Neuronal stem cell (in vitro differentiated cells): ENCODE measurements at regions not wholly inside any gene's neighbourhood (a gene's known extent, or its start where the extent isn't known, plus 50 kb on each side); places are given as distances from the start of the nearest gene placed in this dataset.
"Not testable (repeated sequence)": the region's sequence is repeated elsewhere in the genome, so short reads cannot be mapped to it uniquely, and the experiment has no call there.

ENCODE experiments used
- DNase-seq: peaks from one replicate; pipeline ENCODE4 v3.0.0-alpha.2; 2013; ENCODE audit warnings: low spot score
- H2AFZ ChIP-seq: one replicate; pipeline ENCODE4 v1.6.1; 2013; ENCODE audit warnings: mild to moderate bottlenecking, low read length, inconsistent platforms
- H2AK5ac ChIP-seq: 2 replicates; pipeline ENCODE4 v1.6.1; 2013; ENCODE audit warnings: low read depth, mild to moderate bottlenecking, inconsistent platforms, low read length, moderate library complexity, mixed read lengths
- H2BK120ac ChIP-seq: 2 replicates; pipeline ENCODE4 v1.6.1; 2013; ENCODE audit warnings: low read depth, mild to moderate bottlenecking, inconsistent platforms, low read length, moderate library complexity, mixed read lengths
- H2BK12ac ChIP-seq: one replicate; pipeline ENCODE4 v1.6.1; 2013; ENCODE audit warnings: low read length, inconsistent platforms
- H2BK15ac ChIP-seq: 2 replicates; pipeline ENCODE4 v1.6.1; 2013; ENCODE audit warnings: mild to moderate bottlenecking, low read length, inconsistent platforms, mixed read lengths
- H2BK5ac ChIP-seq: one replicate; pipeline ENCODE4 v1.6.1; 2013; ENCODE audit warnings: inconsistent platforms, mild to moderate bottlenecking, low read length, moderate library complexity
- H3K14ac ChIP-seq: one replicate; pipeline ENCODE4 v1.6.1; 2013; ENCODE audit warnings: low read length, inconsistent platforms
- H3K18ac ChIP-seq: 2 replicates; pipeline ENCODE4 v1.6.1; 2013; ENCODE audit warnings: low read length, inconsistent platforms
- H3K23ac ChIP-seq: 2 replicates; pipeline ENCODE4 v1.6.1; 2013; ENCODE audit warnings: low read depth, mild to moderate bottlenecking, mixed read lengths, low read length, inconsistent platforms; ENCODE audit not compliant: poor library complexity
- H3K27ac ChIP-seq: replicated peaks from 3 replicates; pipeline ENCODE4 v1.5.1; 2013; ENCODE audit warnings: low read length, inconsistent platforms
- H3K27me3 ChIP-seq, 3 experiments: 2 replicates each; pipeline ENCODE4 v1.6.1; 2013; ENCODE audit warnings: low read length in 3 of 3, mild to moderate bottlenecking in 2 of 3, inconsistent platforms in 1 of 3, low read depth in 1 of 3, mixed read lengths in 1 of 3, moderate library complexity in 1 of 3; ENCODE audit not compliant: control insufficient read depth in 3 of 3, insufficient read depth in 3 of 3
- H3K36me3 ChIP-seq, 2 donors: replicated peaks in 1 of 2; 2 replicates each; pipeline ENCODE4 v1.6.1; 2013; ENCODE audit warnings: low read length in 2 of 2; ENCODE audit not compliant: control insufficient read depth in 2 of 2, insufficient read depth in 2 of 2
- H3K4ac ChIP-seq: 2 replicates; pipeline ENCODE4 v1.6.1; 2013; ENCODE audit warnings: inconsistent platforms, mild to moderate bottlenecking, low read length, moderate library complexity
- H3K4me1 ChIP-seq, 2 donors: 1 replicate in 1 of 2; 2 replicates in 1 of 2; pipeline ENCODE4 v1.6.1; 2013; ENCODE audit warnings: low read length in 2 of 2, low read depth in 1 of 2; ENCODE audit not compliant: control insufficient read depth in 2 of 2, insufficient read depth in 1 of 2
- H3K4me2 ChIP-seq: one replicate; pipeline ENCODE4 v1.6.1; 2013; ENCODE audit warnings: mild to moderate bottlenecking, low read length, inconsistent platforms; ENCODE audit not compliant: insufficient read depth, poor library complexity, severe bottlenecking
- H3K4me3 ChIP-seq, 2 donors: 2 replicates each; pipeline ENCODE4 v1.5.1; 2013; ENCODE audit warnings: low read length in 2 of 2, mild to moderate bottlenecking in 2 of 2, inconsistent platforms in 1 of 2, moderate library complexity in 1 of 2
- H3K79me1 ChIP-seq: one replicate; pipeline ENCODE4 v1.6.1; 2013; ENCODE audit warnings: low read depth, mild to moderate bottlenecking, inconsistent platforms, low read length, moderate library complexity
- H3K9ac ChIP-seq: one replicate; pipeline ENCODE4 v1.6.1; 2013; ENCODE audit warnings: mild to moderate bottlenecking, low read depth, low read length, inconsistent platforms; ENCODE audit not compliant: poor library complexity
- H3K9me3 ChIP-seq, 2 donors: replicated peaks in 1 of 2; 2 replicates each; pipeline versions ENCODE3 to v1.6.1; 2013; ENCODE audit warnings: low read length in 2 of 2, mild to moderate bottlenecking in 2 of 2, inconsistent platforms in 1 of 2, low read depth in 1 of 2, mixed read lengths in 1 of 2, moderate library complexity in 1 of 2; ENCODE audit not compliant: control insufficient read depth in 2 of 2, insufficient read depth in 1 of 2
- H4K8ac ChIP-seq: one replicate; pipeline ENCODE4 v1.6.1; 2013; ENCODE audit warnings: low read depth, mild to moderate bottlenecking, inconsistent platforms, low read length, moderate library complexity
- H4K91ac ChIP-seq: one replicate; pipeline ENCODE4 v1.6.1; 2013; ENCODE audit warnings: low read length, low read depth, mild to moderate bottlenecking, inconsistent platforms; ENCODE audit not compliant: poor library complexity
- WGBS, 2 donors: extraction: QIAGEN DNeasy Blood & Tissue Kit; methylation state at CpG; one replicate each; pipeline ENCODE4 v1.1.7; 2013; ENCODE audit warnings: missing lambda C conversion rate in 2 of 2, mixed read lengths in 1 of 2; ENCODE audit not compliant: insufficient read length in 2 of 2, insufficient replicate concordance in 1 of 2; ENCODE audit errors: extremely low coverage in 2 of 2; 5-methylcytosine and 5-hydroxymethylcytosine counted together

GRCh38 chr1:95911739-95912138 is 677.7 kb downstream of the RWDD3 start:
- H2BK15ac ChIP-seq, H4K91ac ChIP-seq, H2AFZ ChIP-seq, H2BK12ac ChIP-seq, H3K14ac ChIP-seq, H3K4me2 ChIP-seq, H3K27ac ChIP-seq, H2BK120ac ChIP-seq, DNase-seq, H3K23ac ChIP-seq, H3K4ac ChIP-seq, H3K27me3 ChIP-seq, H2AK5ac ChIP-seq, H2BK5ac ChIP-seq, H3K4me1 ChIP-seq, H4K8ac ChIP-seq, H3K18ac ChIP-seq, H3K4me3 ChIP-seq, H3K36me3 ChIP-seq, H3K9ac ChIP-seq, H3K79me1 ChIP-seq, H3K9me3 ChIP-seq: not testable (repeated sequence)
- no CpG with 5 or more reads among the region's 3 CpGs for WGBS, 2 donors

- Histone ChIP-seq H3K79me1 (no peaks in the 10 kb centered on the region), H3K27ac (no peak overlapping the region), H3K9ac (no peak overlapping the region), H3K23ac (no peak overlapping the region), H4K8ac (no peak overlapping the region), H2AK5ac (no peak overlapping the region), H3K4me3 (no peak overlapping the region), H2BK12ac (no peak overlapping the region), H2AFZ (no peak overlapping the region), H3K14ac (no peak overlapping the region), H3K4me2 (no peak overlapping the region), H3K27me3 (no peaks in the 10 kb centered on the region), H2BK15ac (no peak overlapping the region), H3K4ac (no peak overlapping the region), H3K18ac (no peak overlapping the region), H2BK120ac (no peak overlapping the region), H4K91ac (no peak overlapping the region), H2BK5ac (no peak overlapping the region), H3K36me3 (no peaks in the 10 kb centered on the region), H3K9me3 (no peaks in the 10 kb centered on the region), H3K4me1 (no peaks in the 10 kb centered on the region)
- no peak for DNase-seq
- WGBS, 2 donors: no CpG with 5 or more reads among the region's 1 CpG
Measured at GRCh38 chr1:95916616-95917015, 682.6 kb downstream of the RWDD3 start.

GRCh38 chr1:95924684-95925083 is 690.7 kb downstream of the RWDD3 start:
- no CpG with 5 or more reads among the region's 4 CpGs for WGBS, 2 donors
- Histone ChIP-seq H3K23ac (no peak overlapping the region), H2AK5ac (no peak overlapping the region)

GRCh38 chr1:95926331-95926730 is 692.3 kb downstream of the RWDD3 start:
- Histone ChIP-seq H3K4me1 (no peaks in the 10 kb centered on the region), H2BK120ac (no peak overlapping the region), H3K18ac (no peak overlapping the region), H2AK5ac (no peak overlapping the region), H3K9ac (no peak overlapping the region), H3K4me2 (no peak overlapping the region), H4K8ac (no peak overlapping the region), H3K79me1 (no peaks in the 10 kb centered on the region), H3K4me3 (no peak overlapping the region), H3K27ac (no peak overlapping the region), H2BK12ac (no peak overlapping the region), H2AFZ (no peak overlapping the region), H3K23ac (no peak overlapping the region), H2BK5ac (no peak overlapping the region), H3K14ac (no peak overlapping the region), H4K91ac (no peak overlapping the region), H3K36me3 (no peaks in the 10 kb centered on the region), H2BK15ac (no peak overlapping the region), H3K9me3 (no peaks in the 10 kb centered on the region), H3K4ac (no peak overlapping the region), H3K27me3 (no peaks in the 10 kb centered on the region)
- no peak for DNase-seq
- WGBS, 2 donors: no CpG with 5 or more reads among the region's 1 CpG

More at GRCh38 chr1:95924684-95925083, 690.7 kb downstream of the RWDD3 start:
- Histone ChIP-seq H2BK120ac (no peak overlapping the region), H3K4me2 (no peak overlapping the region), H3K9ac (no peak overlapping the region), H3K79me1 (no peaks in the 10 kb centered on the region), H3K18ac (no peak overlapping the region), H3K9me3 (no peaks in the 10 kb centered on the region), H3K27me3 (no peaks in the 10 kb centered on the region), H3K4me3 (no peak overlapping the region), H3K4me1 (no peaks in the 10 kb centered on the region), H3K14ac (no peak overlapping the region), H3K27ac (no peak overlapping the region), H2BK5ac (no peak overlapping the region), H3K4ac (no peak overlapping the region), H2BK12ac (no peak overlapping the region), H2AFZ (no peak overlapping the region), H4K8ac (no peak overlapping the region), H3K36me3 (no peaks in the 10 kb centered on the region), H2BK15ac (no peak overlapping the region), H4K91ac (no peak overlapping the region)
- DNase-seq: no peak
